Colonic mucosa (tissue), 4 donors: ENCODE measurements at regions not wholly inside any gene's neighbourhood (a gene's known extent, or its start where the extent isn't known, plus 50 kb on each side); places are given as distances from the start of the nearest gene placed in this dataset.

Experiments
- DNase-seq: peaks from one replicate; pipeline ENCODE4 v3.0.0-alpha.2; 2020
- H3K27ac ChIP-seq: fragments of 200-600 bp; one replicate; pipeline ENCODE4 v1.8.0; 2021
- H3K27me3 ChIP-seq: fragments of 200-600 bp; one replicate; pipeline ENCODE4 v1.8.0; 2021
- H3K36me3 ChIP-seq: fragments of 200-600 bp; one replicate; pipeline ENCODE4 v1.8.0; 2021
- H3K4me1 ChIP-seq: fragments of 200-600 bp; one replicate; pipeline ENCODE4 v1.8.0; 2021; ENCODE audit warnings: mild to moderate bottlenecking
- H3K4me3 ChIP-seq: fragments of 200-600 bp; one replicate; pipeline ENCODE4 v1.8.0; 2021
- H3K9ac ChIP-seq, 2 donors: one replicate each; pipeline ENCODE4 v1.7.0; 2013; ENCODE audit warnings: control low read depth in 2 of 2, low read depth in 2 of 2, low read length in 2 of 2
- H3K9me3 ChIP-seq: fragments of 200-600 bp; one replicate; pipeline ENCODE4 v1.8.0; 2021
- intact Hi-C: fragments of 100-400 bp; cut with DNase I; formaldehyde crosslinking; loops from one replicate; pipeline ENCODE4 v1.14.1; 2022
- TF ChIP-seq, protein P1 (sequence below): fragments of 200-600 bp; IDR thresholded peaks from one replicate; pipeline ENCODE4 v1.8.0; 2022; ENCODE audit warnings: antibody characterized with exemption, mild to moderate bottlenecking
- donor health status: healthy.
- donor health status: DM: no; HTN: no; CAD: no.
- donor health status: DM: no; HTN: no; CAD: no.

DNA sequence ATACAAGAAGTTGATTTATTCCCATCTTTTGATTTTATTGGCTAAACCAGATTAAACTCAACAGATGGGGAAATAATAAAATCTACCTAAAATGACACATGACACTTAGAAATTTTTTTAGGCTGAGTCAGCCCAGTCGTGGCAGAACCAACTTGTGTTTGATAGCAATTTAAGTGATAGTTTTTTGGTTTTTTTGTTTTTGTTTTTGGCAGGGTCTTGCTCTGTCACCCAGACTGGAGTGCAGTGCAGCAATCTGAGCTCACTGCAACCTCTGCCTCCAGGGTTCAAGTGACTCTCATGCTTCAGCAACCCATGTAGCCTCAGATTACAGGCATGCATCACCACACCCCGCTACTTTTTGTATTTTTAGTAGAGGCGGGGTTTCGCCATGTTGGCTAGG, 370.3 kb upstream of the NOCT start:
- Histone ChIP-seq H3K27ac (no peak overlapping the region), H3K4me1 (no peaks in the 10 kb centered on the region), H3K9ac (no peak overlapping the region), H3K4me3 (no peak overlapping the region), H3K36me3 (no peaks in the 10 kb centered on the region), H3K9me3 (no peaks in the 10 kb centered on the region), H3K27me3 (no peaks in the 10 kb centered on the region)
- intact Hi-C loops: no loop called here
- DNase-seq: no peak
- TF ChIP-seq, protein P1, sequence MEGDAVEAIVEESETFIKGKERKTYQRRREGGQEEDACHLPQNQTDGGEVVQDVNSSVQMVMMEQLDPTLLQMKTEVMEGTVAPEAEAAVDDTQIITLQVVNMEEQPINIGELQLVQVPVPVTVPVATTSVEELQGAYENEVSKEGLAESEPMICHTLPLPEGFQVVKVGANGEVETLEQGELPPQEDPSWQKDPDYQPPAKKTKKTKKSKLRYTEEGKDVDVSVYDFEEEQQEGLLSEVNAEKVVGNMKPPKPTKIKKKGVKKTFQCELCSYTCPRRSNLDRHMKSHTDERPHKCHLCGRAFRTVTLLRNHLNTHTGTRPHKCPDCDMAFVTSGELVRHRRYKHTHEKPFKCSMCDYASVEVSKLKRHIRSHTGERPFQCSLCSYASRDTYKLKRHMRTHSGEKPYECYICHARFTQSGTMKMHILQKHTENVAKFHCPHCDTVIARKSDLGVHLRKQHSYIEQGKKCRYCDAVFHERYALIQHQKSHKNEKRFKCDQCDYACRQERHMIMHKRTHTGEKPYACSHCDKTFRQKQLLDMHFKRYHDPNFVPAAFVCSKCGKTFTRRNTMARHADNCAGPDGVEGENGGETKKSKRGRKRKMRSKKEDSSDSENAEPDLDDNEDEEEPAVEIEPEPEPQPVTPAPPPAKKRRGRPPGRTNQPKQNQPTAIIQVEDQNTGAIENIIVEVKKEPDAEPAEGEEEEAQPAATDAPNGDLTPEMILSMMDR: no peak

GRCh38 chr4:138644322-138644721, 371.3 kb upstream of the NOCT start:
- H3K36me3 ChIP-seq: no peaks in the 10 kb centered on the region
- H3K9ac ChIP-seq: no peak overlapping the region
- TF ChIP-seq, protein P1: no peak
- H3K4me1 ChIP-seq: no peaks in the 10 kb centered on the region
- H3K9me3 ChIP-seq: no peaks in the 10 kb centered on the region
- no peaks in the 10 kb centered on the region for H3K27me3 ChIP-seq
- intact Hi-C loops: no loop called here
- H3K27ac ChIP-seq: no peak overlapping the region
- H3K4me3 ChIP-seq: no peak overlapping the region
- no peak for DNase-seq

GRCh38 chr4:138643827-138644226, 371.8 kb upstream of the NOCT start:
- no peak for DNase-seq
- no peaks in the 10 kb centered on the region for H3K9me3 ChIP-seq

DNA sequence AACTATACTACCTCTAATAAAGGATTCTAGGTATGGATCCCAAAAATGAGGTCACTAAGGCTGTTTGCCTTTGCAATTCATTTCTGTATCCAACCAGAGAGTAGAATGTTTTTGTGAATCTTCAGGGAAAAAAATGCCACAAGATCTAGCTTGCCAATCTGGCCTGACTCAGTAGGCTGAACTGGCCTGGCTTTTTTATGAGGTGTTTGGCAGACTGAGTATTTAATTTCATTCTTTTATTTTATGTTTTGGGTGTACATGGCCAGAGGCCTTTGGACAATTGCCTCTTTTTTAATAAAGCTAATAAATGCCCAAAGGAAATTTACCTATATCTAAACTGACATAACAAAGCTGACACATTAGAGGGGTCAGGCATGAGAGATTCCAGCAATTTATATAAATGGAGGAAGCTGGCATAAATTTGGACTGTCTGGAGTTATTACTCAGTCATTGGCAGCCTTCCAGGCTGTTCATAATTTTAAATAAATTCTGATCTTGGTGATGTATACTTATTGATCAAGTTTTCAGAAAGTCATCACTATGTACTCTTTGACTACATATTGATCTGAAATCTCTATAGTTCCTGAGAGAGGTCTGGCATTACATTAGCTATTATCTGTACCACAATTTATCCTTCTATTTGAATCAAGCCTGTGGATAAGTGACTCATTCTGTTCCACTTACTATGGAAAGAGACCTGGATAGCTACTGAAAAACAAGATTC, 376.4 kb upstream of the NOCT start:
- intact Hi-C loops: no loop called here
- Histone ChIP-seq H3K4me3 (no peak overlapping the region), H3K27me3 (no peaks in the 10 kb centered on the region), H3K36me3 (no peaks in the 10 kb centered on the region), H3K9ac (no peak overlapping the region), H3K27ac (no peak overlapping the region), H3K9me3 (no peaks in the 10 kb centered on the region), H3K4me1 (no peaks in the 10 kb centered on the region)
- no peak for DNase-seq
- TF ChIP-seq, protein P1: no peak

More at GRCh38 chr4:138643827-138644226, 371.8 kb upstream of the NOCT start:
- intact Hi-C loops: no loop called here
- Histone ChIP-seq H3K36me3 (no peaks in the 10 kb centered on the region), H3K4me1 (no peaks in the 10 kb centered on the region), H3K27me3 (no peaks in the 10 kb centered on the region), H3K4me3 (no peak overlapping the region), H3K9ac (no peak overlapping the region), H3K27ac (no peak overlapping the region)
- TF ChIP-seq, protein P1: no peak

DNA sequence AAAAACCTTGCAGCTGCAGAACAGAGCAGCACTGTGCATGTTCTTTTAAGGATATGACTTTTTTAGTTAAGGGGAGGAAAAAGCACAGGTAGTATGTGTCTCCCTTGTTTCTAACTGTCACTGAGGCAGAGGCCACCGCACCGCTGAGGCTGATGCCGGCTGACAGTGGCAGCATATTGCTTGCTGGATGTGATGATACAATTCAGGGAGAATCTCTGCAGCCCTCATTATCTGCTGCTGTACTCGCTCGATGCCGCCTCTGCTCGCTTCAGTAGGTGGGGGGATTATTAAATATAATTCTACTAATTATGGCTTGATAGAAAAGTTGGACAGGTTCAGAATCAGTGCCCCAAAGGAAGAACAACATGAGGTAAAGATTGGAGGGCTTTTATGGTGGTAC, 378.8 kb upstream of the NOCT start:
- TF ChIP-seq, protein P1: no peak
- Histone ChIP-seq H3K4me1 (no peaks in the 10 kb centered on the region), H3K27ac (no peak overlapping the region), H3K4me3 (no peak overlapping the region), H3K27me3 (no peaks in the 10 kb centered on the region), H3K9me3 (no peaks in the 10 kb centered on the region), H3K9ac (no peak overlapping the region), H3K36me3 (no peaks in the 10 kb centered on the region)
- intact Hi-C loops: no loop called here
- DNase-seq: no peak
